Stimulated activated CD8-positive, alpha-beta memory T cell treated with anti-CD3 and anti-CD28 coated beads, Interleukin-4, amount 100 ng/mL, for 24 hours (primary cell): ENCODE measurements at regions not wholly inside any gene's neighbourhood (a gene's known extent, or its start where the extent isn't known, plus 50 kb on each side); places are given as distances from the start of the nearest gene placed in this dataset.
"Not testable (repeated sequence)": the region's sequence is repeated elsewhere in the genome, so short reads cannot be mapped to it uniquely, and the experiment has no call there.

Source experiments
- DNase-seq: peaks from one replicate; pipeline ENCODE4 v3.0.0-alpha.2; 2020; ENCODE audit warnings: low read depth

GRCh38 chr9:36521148-36521547, 51.5 kb upstream of the MELK start:
- DNase-seq = no peak

- DNase-seq = no peak
These were observed 55.6 kb upstream of the MELK start for GRCh38 chr9:36517131-36517530.

- peak; percentile 2 for DNase-seq
These were observed 68.5 kb upstream of the MELK start for GRCh38 chr9:36504156-36504555.

- no peak for DNase-seq
These were observed 69.3 kb upstream of the MELK start for GRCh38 chr9:36503172-36504088.

GRCh38 chr9:36501727-36502126, 71.0 kb upstream of the MELK start:
- DNase-seq = no peak

GRCh38 chr9:36500931-36501330, 71.8 kb upstream of the MELK start:
- DNase-seq = not testable (repeated sequence)

- no peak for DNase-seq
These were observed 73.4 kb upstream of the MELK start for GRCh38 chr9:36499174-36499890.

- DNase-seq = not testable (repeated sequence)
These were observed 79.1 kb upstream of the MELK start for GRCh38 chr9:36493564-36493963.

GRCh38 chr9:36492865-36493264, 79.8 kb upstream of the MELK start:
- DNase-seq = no peak

- no peak for DNase-seq
These were observed 83.2 kb upstream of the MELK start for GRCh38 chr9:36489453-36489852.

- no peak for DNase-seq
These were observed 84.3 kb upstream of the MELK start for GRCh38 chr9:36488389-36488756.

- peak; percentile 88 for DNase-seq
These were observed 85.0 kb upstream of the MELK start for GRCh38 chr9:36487482-36488388.

GRCh38 chr9:36486933-36487481, 85.7 kb upstream of the MELK start:
- DNase-seq = peak; percentile 39

GRCh38 chr9:36486329-36486932, 86.3 kb upstream of the MELK start:
- no peak for DNase-seq

GRCh38 chr9:36485647-36486328, 85.7 kb upstream of the RNF38 start:
- DNase-seq = no peak

GRCh38 chr9:36484124-36484523, 84.1 kb upstream of the RNF38 start:
- no peak for DNase-seq

GRCh38 chr9:36479101-36479500, 79.0 kb upstream of the RNF38 start:
- no peak for DNase-seq

GRCh38 chr9:36471359-36471758, 71.3 kb upstream of the RNF38 start:
- DNase-seq = no peak

GRCh38 chr9:36470643-36471290, 70.7 kb upstream of the RNF38 start:
- DNase-seq = no peak

- no peak for DNase-seq
These were observed 63.4 kb upstream of the RNF38 start for GRCh38 chr9:36463467-36463866.
